Right forelimb (tissue), 1 donor: ENCODE measurements at regions not wholly inside any gene's neighbourhood (a gene's known extent, or its start where the extent isn't known, plus 50 kb on each side); places are given as distances from the start of the nearest gene placed in this dataset.
"Not testable (repeated sequence)": the region's sequence is repeated elsewhere in the genome, so short reads cannot be mapped to it uniquely, and the experiment has no call there.

Experiments used
- DNase-seq: peaks from one replicate; pipeline ENCODE4 v3.0.0-alpha.2; 2018

- no peak for DNase-seq
Observed at GRCh38 chr11:91100427-91100826, 877.6 kb upstream of the CHORDC1 start.

- DNase-seq: no peak
Observed at GRCh38 chr11:91097083-91097482, 874.2 kb upstream of the CHORDC1 start.

- DNase-seq: no peak
Observed at GRCh38 chr11:91093141-91093540, 870.3 kb upstream of the CHORDC1 start.

- DNase-seq: no peak
Observed at GRCh38 chr11:91091563-91091962, 868.7 kb upstream of the CHORDC1 start.

DNA sequence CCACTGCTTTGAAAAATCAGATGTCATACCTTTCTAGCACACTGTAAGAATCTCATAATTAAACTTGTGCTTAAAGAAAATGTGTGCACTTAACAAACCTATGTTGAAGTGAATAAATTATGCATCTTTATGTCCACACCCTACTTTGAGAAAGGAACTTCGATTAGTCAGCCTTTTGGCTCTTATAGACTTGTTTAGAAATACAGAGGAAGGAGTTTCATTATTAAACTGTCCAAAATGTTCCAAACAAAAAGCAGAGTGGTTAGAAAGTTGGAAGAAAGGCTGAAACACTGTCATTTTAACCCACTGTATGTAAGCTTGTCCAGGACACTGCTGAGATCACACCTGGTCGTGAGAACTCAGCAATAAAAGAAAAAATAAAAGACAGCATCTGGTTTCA is 863.2 kb upstream of the CHORDC1 start:
- DNase-seq: no peak

DNA sequence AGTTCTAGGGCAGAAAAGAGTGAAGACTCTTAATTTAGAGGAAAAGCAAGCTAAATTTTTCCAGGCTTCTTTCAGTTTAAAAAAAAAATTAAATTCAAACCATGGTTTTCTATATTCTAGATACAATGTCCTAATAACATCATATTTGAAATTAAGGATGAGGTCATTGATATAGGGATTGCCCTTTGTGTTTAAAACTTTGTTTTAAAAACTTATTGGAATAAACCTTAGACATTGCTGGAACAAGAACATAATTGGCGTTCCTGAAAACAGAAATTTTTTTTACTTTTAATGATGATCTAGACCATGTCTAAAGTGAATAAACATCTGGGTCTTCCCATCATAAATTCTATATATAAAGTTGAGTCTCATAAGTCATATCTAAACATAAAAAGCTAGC is 859.4 kb upstream of the CHORDC1 start:
- DNase-seq: no peak

DNA sequence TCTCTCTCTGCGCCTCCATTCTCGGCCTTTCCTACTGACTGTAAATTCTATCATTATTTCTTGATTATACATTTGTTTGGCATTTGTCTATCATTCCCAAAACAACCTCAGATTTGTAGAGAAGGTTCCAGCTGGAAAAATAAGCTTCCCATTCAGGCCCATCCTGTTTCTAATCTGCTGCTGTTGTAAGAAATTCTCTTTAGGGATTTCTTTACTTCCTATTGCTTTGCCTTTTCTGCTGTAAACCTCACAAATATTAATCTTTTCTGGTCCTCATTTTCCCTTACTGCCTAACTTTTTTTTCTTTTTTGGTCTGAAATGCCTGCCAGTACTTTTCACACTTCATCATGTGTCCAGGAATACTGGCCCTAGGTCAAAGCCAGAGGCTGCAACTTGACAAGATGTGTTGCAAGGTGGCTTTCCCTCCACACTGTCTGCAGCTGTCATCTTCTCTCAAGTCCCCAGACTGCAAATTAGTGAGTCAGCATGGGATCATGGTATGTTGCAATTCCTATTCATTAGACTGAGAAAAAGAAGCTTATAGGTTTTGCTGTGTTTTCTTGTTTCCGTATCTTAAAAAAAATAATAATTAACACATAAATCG is 858.7 kb upstream of the CHORDC1 start:
- DNase-seq: peak; percentile 65

GRCh38 chr11:91078221-91078620 is 855.4 kb upstream of the CHORDC1 start:
- DNase-seq: no peak

DNA sequence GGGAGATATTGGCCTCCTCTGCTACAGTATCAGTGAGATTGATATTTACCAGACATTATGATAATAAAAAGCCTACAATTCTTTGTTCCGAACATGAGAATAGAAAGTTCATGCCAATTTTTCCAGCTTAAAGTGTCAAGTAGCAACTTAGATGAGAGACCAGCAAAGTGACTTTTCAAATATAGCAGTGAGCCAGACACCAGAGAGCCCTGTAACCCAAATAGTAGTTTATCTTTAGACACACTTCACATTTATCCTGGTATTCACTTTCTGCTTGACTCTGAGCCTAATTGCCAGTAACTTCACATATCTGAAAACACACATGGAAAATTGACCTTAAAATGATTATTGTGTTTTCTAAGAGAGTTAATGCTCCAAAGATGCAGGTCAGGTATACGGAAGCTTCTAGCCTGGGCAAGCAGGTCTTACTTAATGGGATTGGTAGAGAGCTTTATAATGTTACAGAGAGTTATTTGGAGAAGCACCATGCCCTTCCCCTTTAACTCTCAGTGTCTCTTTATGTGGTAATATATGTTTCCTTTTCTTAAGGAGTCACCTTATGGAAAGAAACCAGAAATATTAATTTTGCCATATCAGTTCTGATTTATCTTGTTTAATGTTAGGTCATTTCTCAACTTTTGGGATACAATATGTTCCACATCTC is 852.3 kb upstream of the CHORDC1 start:
- no peak for DNase-seq

DNA sequence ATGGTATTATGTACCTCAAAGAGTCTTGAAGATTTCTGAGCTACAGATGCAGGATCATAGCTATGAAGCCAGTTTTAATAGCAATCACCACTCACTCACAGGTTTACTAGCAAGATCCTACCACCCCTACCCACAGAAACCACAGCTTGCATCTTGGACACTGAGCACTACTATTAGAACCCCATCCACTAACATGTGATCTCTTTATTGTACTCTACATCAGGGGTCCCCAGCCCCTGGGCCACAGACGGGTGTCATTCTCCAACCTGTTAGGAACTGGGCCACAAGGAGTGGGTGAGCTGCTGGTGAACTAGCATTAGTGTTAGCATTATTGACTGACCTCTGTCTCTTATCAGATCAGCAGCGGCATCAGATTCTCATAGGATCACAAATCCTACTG is 844.8 kb upstream of the CHORDC1 start:
- DNase-seq: no peak

GRCh38 chr11:91066456-91067047 is 843.7 kb upstream of the CHORDC1 start:
- no peak for DNase-seq

DNA sequence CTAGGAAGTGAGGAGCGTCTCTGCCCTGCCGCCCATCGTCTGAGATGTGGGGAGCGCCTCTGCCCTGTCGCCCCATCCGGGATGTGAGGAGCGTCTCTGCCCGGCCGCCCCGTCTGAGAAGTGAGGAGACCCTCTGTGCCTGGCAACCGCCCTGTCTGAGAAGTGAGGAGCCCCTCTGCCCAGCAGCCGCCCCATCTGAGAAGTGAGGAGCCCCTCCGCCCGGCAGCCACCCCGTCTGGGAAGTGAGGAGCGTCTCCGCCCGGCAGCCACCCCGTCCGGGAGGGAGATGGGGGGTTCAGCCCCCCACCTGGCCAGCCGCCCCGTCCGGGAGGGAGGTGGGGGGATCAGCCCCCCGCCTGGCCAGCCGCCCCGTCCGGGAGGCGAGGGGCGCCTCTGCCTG is 840.5 kb upstream of the CHORDC1 start:
- not testable (repeated sequence) for DNase-seq

DNA sequence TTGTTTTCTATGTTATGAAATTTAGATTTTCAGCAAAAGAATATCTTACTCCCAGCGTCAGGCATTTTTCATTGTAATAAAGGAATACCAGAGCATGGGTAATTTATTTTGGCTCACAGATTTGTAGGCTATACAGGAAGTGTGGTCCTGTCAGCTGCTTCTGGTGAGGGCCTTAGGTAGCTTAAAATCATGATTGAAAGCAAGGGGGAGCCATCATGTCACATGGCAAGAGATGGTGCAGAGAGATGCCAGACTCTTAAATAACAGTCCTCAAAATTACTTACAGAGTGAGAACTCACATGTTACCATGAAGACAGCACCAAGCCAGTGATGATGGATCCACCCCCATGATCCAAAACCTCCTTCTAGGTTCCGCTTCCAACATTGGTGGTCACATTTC is 825.0 kb upstream of the CHORDC1 start:
- DNase-seq: no peak

GRCh38 chr11:91046261-91046660 is 823.4 kb upstream of the CHORDC1 start:
- no peak for DNase-seq

DNA sequence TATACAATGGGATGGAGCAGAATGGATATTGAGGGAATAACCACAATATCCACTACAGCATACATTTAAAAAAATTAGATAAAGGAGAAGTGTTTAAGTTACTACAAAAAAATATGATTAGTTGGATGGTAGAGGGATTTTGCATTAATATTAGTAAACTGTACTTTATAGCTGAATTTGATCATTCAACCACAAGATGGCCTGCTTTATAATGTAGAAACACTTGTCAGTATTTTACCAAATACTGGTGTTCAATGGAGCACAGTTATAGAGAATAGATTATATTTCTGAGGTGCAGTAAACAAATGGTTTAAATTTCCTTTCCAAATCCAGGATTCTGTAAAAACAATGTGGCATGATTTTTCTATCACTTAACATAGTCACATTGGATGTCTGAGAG is 818.8 kb upstream of the CHORDC1 start:
- DNase-seq: no peak

- DNase-seq: peak; percentile 43
Observed at GRCh38 chr11:91023731-91024130, 800.9 kb upstream of the CHORDC1 start.

GRCh38 chr11:91011503-91011902 is 788.7 kb upstream of the CHORDC1 start:
- no peak for DNase-seq

DNA sequence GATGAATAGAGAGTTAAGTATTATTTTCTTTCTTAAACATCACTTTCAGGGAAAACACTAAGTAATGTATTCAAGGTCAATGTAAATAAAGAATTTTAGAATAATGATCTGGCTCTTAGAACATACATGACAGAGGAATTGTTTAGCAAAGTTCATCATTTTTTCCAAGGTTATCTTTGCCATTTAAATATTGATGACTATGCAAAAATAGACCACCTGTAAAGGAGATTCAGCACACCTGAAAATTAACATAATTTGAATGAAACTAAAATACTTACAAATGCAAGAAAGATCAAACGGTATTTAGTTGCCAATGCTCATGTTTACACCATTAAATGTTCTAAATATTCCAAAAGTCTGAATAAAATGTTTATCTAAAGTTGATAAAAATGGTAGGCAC is 782.6 kb upstream of the CHORDC1 start:
- DNase-seq: no peak

DNA sequence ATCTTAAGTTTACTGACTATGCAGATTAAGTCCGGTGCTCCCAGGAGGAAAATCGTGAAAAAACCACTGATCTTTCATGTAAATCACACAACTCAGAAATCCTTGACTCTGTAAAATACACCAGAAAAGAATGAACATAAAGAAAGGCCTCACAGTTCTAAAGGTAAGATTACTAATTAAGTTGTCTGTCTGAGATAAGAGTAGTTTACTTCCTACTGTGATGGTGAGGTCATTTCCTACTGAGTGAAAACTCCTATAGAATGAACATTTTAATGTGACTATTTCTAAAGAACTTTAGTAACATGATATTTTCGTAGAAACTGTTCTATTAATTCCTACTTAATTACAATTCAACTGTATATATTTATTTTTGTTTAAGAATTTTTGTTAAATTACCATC is 774.4 kb upstream of the CHORDC1 start:
- DNase-seq: no peak

DNA sequence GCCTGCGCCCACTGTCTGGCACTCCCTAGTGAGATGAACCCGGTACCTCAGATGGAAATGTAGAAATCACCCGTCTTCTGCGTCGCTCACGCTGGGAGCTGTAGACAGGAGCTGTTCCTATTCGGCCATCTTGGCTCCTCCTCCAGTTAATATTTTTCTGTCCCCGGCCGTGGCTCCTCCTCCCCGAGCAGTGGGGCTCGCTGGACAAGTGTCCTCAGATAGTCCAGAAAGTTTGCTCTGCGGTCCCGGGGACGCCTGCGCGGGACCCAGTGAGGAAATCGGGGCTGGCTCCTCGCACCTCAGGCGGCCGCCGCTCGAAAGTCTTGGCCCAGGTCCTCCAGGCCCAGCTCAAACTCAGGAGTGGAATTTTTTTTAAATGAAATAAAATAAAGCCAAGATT is 749.3 kb upstream of the CHORDC1 start:
- DNase-seq: not testable (repeated sequence)

GRCh38 chr11:90947930-90948329 is 725.1 kb upstream of the CHORDC1 start:
- no peak for DNase-seq

GRCh38 chr11:90930252-90930651 is 707.4 kb upstream of the CHORDC1 start:
- no peak for DNase-seq

- DNase-seq: no peak
Observed at GRCh38 chr11:90919332-90919731, 696.5 kb upstream of the CHORDC1 start.

DNA sequence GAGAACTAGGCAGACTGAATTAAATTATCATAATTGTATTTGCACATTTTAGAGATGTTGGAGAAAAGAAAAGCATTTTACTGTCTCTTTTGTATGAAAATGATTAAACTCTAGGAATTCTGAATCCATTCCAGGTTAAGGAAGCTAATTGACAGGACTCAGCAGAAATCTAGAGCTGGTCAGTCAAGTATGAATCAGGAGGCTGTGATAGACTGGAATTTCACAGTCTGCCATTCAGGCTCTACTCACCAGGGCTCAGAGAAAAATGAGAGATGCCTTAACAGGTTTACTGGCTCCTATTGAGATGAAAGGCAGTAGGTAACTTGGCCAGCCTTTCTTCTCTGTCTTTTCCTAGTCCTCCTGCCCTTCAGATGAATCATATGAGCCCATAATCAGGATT is 693.9 kb upstream of the CHORDC1 start:
- DNase-seq: no peak
